ENCODE measurements at regions not wholly inside any gene's neighbourhood (a gene's known extent, or its start where the extent isn't known, plus 50 kb on each side); places are given as distances from the start of the nearest gene placed in this dataset.

DNA sequence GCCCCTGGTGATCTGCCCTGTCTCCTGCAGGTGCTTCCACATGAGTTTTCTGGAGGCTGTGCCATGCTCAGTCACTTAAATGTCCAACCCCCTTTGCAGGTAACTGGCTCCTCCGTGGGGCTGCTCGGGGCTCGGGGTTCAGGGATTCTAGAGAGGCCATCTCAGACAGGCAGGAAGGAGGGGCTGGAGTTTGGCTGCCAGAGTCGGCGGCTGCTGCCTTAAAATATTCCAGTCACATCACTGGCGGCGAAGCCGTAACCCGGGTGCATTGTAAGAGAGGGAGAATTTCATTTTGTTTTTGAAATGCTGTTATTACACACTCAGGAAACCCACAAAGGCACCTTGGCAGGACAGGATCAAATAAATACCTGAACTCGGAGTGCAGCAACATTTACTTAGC, 212.9 kb upstream of the PMEPA1 start:
- TF ChIP-seq CTCF (IDR thresholded peaks at IDR 0.05; ENCODE audit: borderline replicate concordance, extremely low read depth, insufficient read depth), result no peak
- H3K4me1 ChIP-seq (ENCODE audit: control insufficient read depth in 2 of 3, insufficient read depth in 2 of 3, low read depth in 1 of 3, low read length in 3 of 3), result no peaks in the 10 kb centered on the region
- no peak overlapping the region for H3K27ac ChIP-seq (ENCODE audit: low read depth in 2 of 2, low read length in 2 of 2)
- H3K9me3 ChIP-seq (ENCODE audit: control insufficient read depth in 2 of 3, insufficient read depth in 1 of 3, low read length in 3 of 3), result peaks cover 0 to 3% (median 0%) of the 10 kb centered on the region in 3 donors
- no peaks in the 10 kb centered on the region for H3K27me3 ChIP-seq (ENCODE audit: control insufficient read depth, insufficient read depth, low read length)
- intact Hi-C loops (cut with DNase I), result no loop called here
- no peak overlapping the region for H3K9ac ChIP-seq (ENCODE audit: low read length in 3 of 3)
- no peaks in the 10 kb centered on the region for H3K36me3 ChIP-seq (ENCODE audit: control insufficient read depth in 2 of 3, insufficient read depth in 3 of 3, low read length in 3 of 3)
- no peak overlapping the region for H3K4me3 ChIP-seq (ENCODE audit: low read length in 3 of 3)
- no peak for FAIRE-seq
- no peak for DNase-seq

DNA sequence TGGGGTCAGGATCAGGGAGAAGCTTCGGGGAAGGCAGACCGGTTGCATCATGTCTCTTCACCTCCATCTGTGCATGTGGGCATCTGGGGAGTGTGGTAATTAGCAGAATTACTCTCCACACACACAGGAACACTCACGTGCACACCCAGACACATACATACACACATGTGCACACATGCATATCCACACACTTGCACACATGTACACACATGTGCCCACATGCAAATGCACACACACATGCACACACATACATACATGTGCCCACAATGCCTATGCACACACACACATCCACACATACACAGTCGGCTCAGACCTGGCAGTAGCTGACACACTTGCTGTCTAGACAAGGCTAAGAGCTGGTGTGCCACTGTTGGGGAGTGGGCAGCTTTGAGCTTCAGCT, 212.3 kb upstream of the PMEPA1 start:
- Histone ChIP-seq H3K4me3 (ENCODE audit: low read length in 3 of 3) (no peak overlapping the region), H3K27ac (ENCODE audit: low read depth in 2 of 2, low read length in 2 of 2) (no peak overlapping the region), H3K4me1 (ENCODE audit: control insufficient read depth in 2 of 3, insufficient read depth in 2 of 3, low read depth in 1 of 3, low read length in 3 of 3) (no peaks in the 10 kb centered on the region), H3K36me3 (ENCODE audit: control insufficient read depth in 2 of 3, insufficient read depth in 3 of 3, low read length in 3 of 3) (no peaks in the 10 kb centered on the region), H3K9ac (ENCODE audit: low read length in 3 of 3) (no peak overlapping the region), H3K27me3 (ENCODE audit: control insufficient read depth, insufficient read depth, low read length) (no peaks in the 10 kb centered on the region), H3K9me3 (ENCODE audit: control insufficient read depth in 2 of 3, insufficient read depth in 1 of 3, low read length in 3 of 3) (peaks cover 0 to 3% (median 0%) of the 10 kb centered on the region in 3 donors)
- no peak for DNase-seq
- intact Hi-C loops (cut with DNase I), result no loop called here
- FAIRE-seq, result no peak
- TF ChIP-seq CTCF (IDR thresholded peaks at IDR 0.05; ENCODE audit: borderline replicate concordance, extremely low read depth, insufficient read depth), result no peak

DNA sequence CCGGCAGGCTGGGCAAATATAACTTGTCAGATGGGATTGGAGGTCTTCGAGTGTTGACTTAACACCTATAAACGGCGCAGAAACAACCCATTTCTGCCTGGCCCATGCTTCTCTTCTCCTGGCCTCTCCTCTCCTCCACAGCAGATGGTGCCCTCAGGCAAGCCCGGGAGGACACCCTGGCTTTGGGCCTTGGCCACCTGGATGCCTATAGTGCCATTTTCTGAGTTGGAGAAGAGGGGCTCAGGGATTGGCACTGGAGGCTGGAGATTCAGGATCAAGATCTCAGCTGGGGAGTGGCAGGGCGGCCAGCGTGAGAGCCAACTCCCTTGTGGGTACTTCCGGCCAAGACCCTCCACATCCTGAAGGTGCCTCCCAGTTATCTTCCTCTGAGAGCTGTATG, 211.9 kb upstream of the PMEPA1 start:
- TF ChIP-seq CTCF (IDR thresholded peaks at IDR 0.05; ENCODE audit: borderline replicate concordance, extremely low read depth, insufficient read depth), result no peak
- H3K36me3 ChIP-seq (ENCODE audit: control insufficient read depth in 2 of 3, insufficient read depth in 3 of 3, low read length in 3 of 3), result no peaks in the 10 kb centered on the region
- H3K4me3 ChIP-seq (ENCODE audit: low read length in 3 of 3), result no peak overlapping the region
- peaks cover 0 to 3% (median 0%) of the 10 kb centered on the region in 3 donors for H3K9me3 ChIP-seq (ENCODE audit: control insufficient read depth in 2 of 3, insufficient read depth in 1 of 3, low read length in 3 of 3)
- no peak for DNase-seq
- H3K27me3 ChIP-seq (ENCODE audit: control insufficient read depth, insufficient read depth, low read length), result no peaks in the 10 kb centered on the region
- no peak overlapping the region for H3K9ac ChIP-seq (ENCODE audit: low read length in 3 of 3)
- intact Hi-C loops (cut with DNase I), result no loop called here
- no peak for FAIRE-seq
- no peaks in the 10 kb centered on the region for H3K4me1 ChIP-seq (ENCODE audit: control insufficient read depth in 2 of 3, insufficient read depth in 2 of 3, low read depth in 1 of 3, low read length in 3 of 3)
- no peak overlapping the region for H3K27ac ChIP-seq (ENCODE audit: low read depth in 2 of 2, low read length in 2 of 2)

- intact Hi-C loops (cut with DNase I), result no loop called here
- Histone ChIP-seq H3K9me3 (ENCODE audit: control insufficient read depth in 2 of 3, insufficient read depth in 1 of 3, low read length in 3 of 3) (peaks cover 0 to 2% (median 0%) of the 10 kb centered on the region in 3 donors), H3K4me1 (ENCODE audit: control insufficient read depth in 2 of 3, insufficient read depth in 2 of 3, low read depth in 1 of 3, low read length in 3 of 3) (no peaks in the 10 kb centered on the region)
These were observed 211.2 kb upstream of the PMEPA1 start for GRCh38 chr20:57920971-57921370.

More at GRCh38 chr20:57920971-57921370, 211.2 kb upstream of the PMEPA1 start:
- no peak overlapping the region for H3K4me3 ChIP-seq (ENCODE audit: low read length in 3 of 3)
- no peaks in the 10 kb centered on the region for H3K36me3 ChIP-seq (ENCODE audit: control insufficient read depth in 2 of 3, insufficient read depth in 3 of 3, low read length in 3 of 3)
- no peak overlapping the region for H3K9ac ChIP-seq (ENCODE audit: low read length in 3 of 3)
- FAIRE-seq, result no peak
- no peak for TF ChIP-seq CTCF (IDR thresholded peaks at IDR 0.05; ENCODE audit: borderline replicate concordance, extremely low read depth, insufficient read depth)
- H3K27me3 ChIP-seq (ENCODE audit: control insufficient read depth, insufficient read depth, low read length), result no peaks in the 10 kb centered on the region
- H3K27ac ChIP-seq (ENCODE audit: low read depth in 2 of 2, low read length in 2 of 2), result no peak overlapping the region
- no peak for DNase-seq

Measured in kidney (tissue), 13 donors.